ENCODE measurements at regions not wholly inside any gene's neighbourhood (a gene's known extent, or its start where the extent isn't known, plus 50 kb on each side); places are given as distances from the start of the nearest gene placed in this dataset.
"Not testable (repeated sequence)": the region's sequence is repeated elsewhere in the genome, so short reads cannot be mapped to it uniquely, and the experiment has no call there.

DNA sequence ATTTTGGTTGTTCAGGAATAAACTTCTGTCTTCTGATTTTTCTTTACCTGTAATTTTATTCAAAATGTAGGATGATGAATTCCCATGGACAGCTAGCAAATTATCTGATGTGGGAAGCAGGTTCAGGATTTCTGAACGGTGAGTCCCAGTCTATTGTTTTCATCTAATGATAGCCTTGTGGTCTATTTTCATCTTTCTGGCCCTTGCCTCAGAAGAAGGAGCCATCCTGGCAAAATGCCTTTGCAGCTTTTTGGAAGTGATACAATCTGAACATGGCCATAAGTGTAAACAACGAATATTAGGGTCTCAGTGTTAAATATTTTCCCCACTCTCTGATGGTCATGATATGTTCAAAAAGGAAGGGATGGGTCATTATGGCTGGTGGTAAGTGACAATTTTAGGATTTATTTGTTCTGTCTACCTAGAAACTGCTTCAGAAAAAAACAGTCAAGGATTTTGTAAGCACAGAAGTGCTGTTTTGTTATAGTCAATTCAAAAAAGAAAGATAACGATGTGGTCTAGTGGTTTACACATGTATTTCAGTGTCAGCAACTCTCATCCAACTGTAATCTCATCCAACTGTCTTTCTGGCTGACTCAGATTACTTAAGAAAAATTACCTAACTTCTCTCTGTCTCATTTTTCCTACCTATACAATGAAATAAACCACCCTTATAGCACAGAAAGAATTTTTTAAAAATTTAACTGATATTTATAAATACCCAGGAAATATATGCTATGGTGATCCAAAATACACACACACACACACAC, 272.6 kb upstream of the ERBB4 start:
- H3K9me3 ChIP-seq (ENCODE audit: low read depth, low read length) = no peaks in the 10 kb centered on the region
- no peak overlapping the region for H3K9ac ChIP-seq (ENCODE audit: insufficient read length)
- no peak overlapping the region for H3K4me3 ChIP-seq
- H3K27ac ChIP-seq = no peak overlapping the region
- DNase-seq (ENCODE audit: low read depth, low spot score) = no peak
- no peaks in the 10 kb centered on the region for H3K36me3 ChIP-seq (ENCODE audit: insufficient read depth, low read length)
- no peak for TF ChIP-seq FOXP2 (optimal IDR thresholded peaks at IDR 0.05; ENCODE audit: control extremely low read depth, extremely low read length, insufficient read depth)
- TF ChIP-seq EZH2 (IDR thresholded peaks at IDR 0.05) = no peak
- TF ChIP-seq POLR2AphosphoS5 (IDR thresholded peaks at IDR 0.05; ENCODE audit: borderline replicate concordance, low read depth, low read length) = no peak

GRCh38 chr2:212797484-212798205, 259.0 kb upstream of the ERBB4 start:
- DNase-seq (ENCODE audit: low read depth, low spot score) = no peak
- TF ChIP-seq EZH2 (IDR thresholded peaks at IDR 0.05) (no peak), FOXP2 (optimal IDR thresholded peaks at IDR 0.05; ENCODE audit: control extremely low read depth, extremely low read length, insufficient read depth) (no peak), POLR2AphosphoS5 (IDR thresholded peaks at IDR 0.05; ENCODE audit: borderline replicate concordance, low read depth, low read length) (no peak)
- Histone ChIP-seq H3K9me3 (ENCODE audit: low read depth, low read length) (no peaks in the 10 kb centered on the region), H3K27ac (no peak overlapping the region), H3K36me3 (ENCODE audit: insufficient read depth, low read length) (no peaks in the 10 kb centered on the region), H3K4me3 (no peak overlapping the region), H3K9ac (ENCODE audit: insufficient read length) (no peak overlapping the region)

GRCh38 chr2:212794471-212794870, 255.9 kb upstream of the ERBB4 start:
- no peaks in the 10 kb centered on the region for H3K36me3 ChIP-seq (ENCODE audit: insufficient read depth, low read length)
- H3K27ac ChIP-seq = no peak overlapping the region
- no peak overlapping the region for H3K9ac ChIP-seq (ENCODE audit: insufficient read length)
- H3K4me3 ChIP-seq = no peak overlapping the region
- DNase-seq (ENCODE audit: low read depth, low spot score) = no peak
- TF ChIP-seq EZH2 (IDR thresholded peaks at IDR 0.05) = no peak
- TF ChIP-seq POLR2AphosphoS5 (IDR thresholded peaks at IDR 0.05; ENCODE audit: borderline replicate concordance, low read depth, low read length) = no peak
- no peak for TF ChIP-seq FOXP2 (optimal IDR thresholded peaks at IDR 0.05; ENCODE audit: control extremely low read depth, extremely low read length, insufficient read depth)
- no peaks in the 10 kb centered on the region for H3K9me3 ChIP-seq (ENCODE audit: low read depth, low read length)

- DNase-seq (ENCODE audit: low read depth, low spot score) = no peak
- no peak for TF ChIP-seq FOXP2 (optimal IDR thresholded peaks at IDR 0.05; ENCODE audit: control extremely low read depth, extremely low read length, insufficient read depth)
- TF ChIP-seq EZH2 (IDR thresholded peaks at IDR 0.05) = no peak
- no peak for TF ChIP-seq POLR2AphosphoS5 (IDR thresholded peaks at IDR 0.05; ENCODE audit: borderline replicate concordance, low read depth, low read length)
These were observed 253.0 kb upstream of the ERBB4 start for GRCh38 chr2:212791569-212791968.

GRCh38 chr2:212786088-212786487, 247.5 kb upstream of the ERBB4 start:
- not testable (repeated sequence) for H3K9ac ChIP-seq (ENCODE audit: insufficient read length); H3K9me3 ChIP-seq (ENCODE audit: low read depth, low read length); DNase-seq (ENCODE audit: low read depth, low spot score); H3K4me3 ChIP-seq; H3K36me3 ChIP-seq (ENCODE audit: insufficient read depth, low read length); H3K27ac ChIP-seq

More at GRCh38 chr2:212791569-212791968, 253.0 kb upstream of the ERBB4 start:
- Histone ChIP-seq H3K27ac (no peak overlapping the region), H3K36me3 (ENCODE audit: insufficient read depth, low read length) (no peaks in the 10 kb centered on the region), H3K4me3 (no peak overlapping the region), H3K9ac (ENCODE audit: insufficient read length) (no peak overlapping the region), H3K9me3 (ENCODE audit: low read depth, low read length) (no peaks in the 10 kb centered on the region)

DNA sequence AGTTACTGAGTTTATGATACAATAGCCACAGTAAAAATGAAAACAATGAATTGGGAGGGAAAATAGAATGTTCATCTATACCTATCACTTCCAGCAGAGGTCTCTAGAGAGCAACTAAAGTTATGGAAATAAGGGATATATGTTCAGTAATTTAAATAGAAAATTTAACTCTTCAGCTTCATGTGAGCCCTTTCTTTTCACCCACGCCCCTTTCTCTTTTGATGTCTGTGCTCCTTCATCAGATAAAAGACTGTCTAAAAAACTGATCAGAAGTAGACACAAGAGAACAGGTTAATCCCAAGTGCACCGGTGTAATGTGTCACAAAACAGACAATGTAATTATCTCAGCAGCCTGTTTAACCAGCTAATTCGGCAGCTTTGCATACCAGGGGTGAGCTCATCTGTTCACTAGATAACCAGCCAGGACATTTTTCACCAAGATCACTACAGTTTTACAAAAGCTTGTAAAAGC, 238.5 kb upstream of the ERBB4 start:
- H3K36me3 ChIP-seq (ENCODE audit: insufficient read depth, low read length) = no peaks in the 10 kb centered on the region
- peak overlapping the region; percentile 39 for H3K4me3 ChIP-seq
- H3K9me3 ChIP-seq (ENCODE audit: low read depth, low read length) = no peaks in the 10 kb centered on the region
- H3K27ac ChIP-seq = peak overlapping the region; percentile 35; the same call in 1 of the 2 replicates
- TF ChIP-seq EZH2 (IDR thresholded peaks at IDR 0.05) (no peak), POLR2AphosphoS5 (IDR thresholded peaks at IDR 0.05; ENCODE audit: borderline replicate concordance, low read depth, low read length) (no peak), FOXP2 (optimal IDR thresholded peaks at IDR 0.05; ENCODE audit: control extremely low read depth, extremely low read length, insufficient read depth) (no peak)
- no peak for DNase-seq (ENCODE audit: low read depth, low spot score)
- peak overlapping the region; percentile 6 for H3K9ac ChIP-seq (ENCODE audit: insufficient read length)

GRCh38 chr2:212773808-212774339, 235.3 kb upstream of the ERBB4 start:
- TF ChIP-seq FOXP2 (optimal IDR thresholded peaks at IDR 0.05; ENCODE audit: control extremely low read depth, extremely low read length, insufficient read depth) (no peak), POLR2AphosphoS5 (IDR thresholded peaks at IDR 0.05; ENCODE audit: borderline replicate concordance, low read depth, low read length) (no peak)
- H3K4me3 ChIP-seq = no peak overlapping the region
- no peaks in the 10 kb centered on the region for H3K36me3 ChIP-seq (ENCODE audit: insufficient read depth, low read length)
- no peak for DNase-seq (ENCODE audit: low read depth, low spot score)
- no peak overlapping the region for H3K9ac ChIP-seq (ENCODE audit: insufficient read length)
- no peaks in the 10 kb centered on the region for H3K9me3 ChIP-seq (ENCODE audit: low read depth, low read length)
- no peak overlapping the region for H3K27ac ChIP-seq

GRCh38 chr2:212770240-212770639, 231.6 kb upstream of the ERBB4 start:
- Histone ChIP-seq H3K36me3 (ENCODE audit: insufficient read depth, low read length) (no peaks in the 10 kb centered on the region), H3K4me3 (no peak overlapping the region), H3K9ac (ENCODE audit: insufficient read length) (no peak overlapping the region), H3K9me3 (ENCODE audit: low read depth, low read length) (no peaks in the 10 kb centered on the region), H3K27ac (no peak overlapping the region)
- no peak for DNase-seq (ENCODE audit: low read depth, low spot score)
- TF ChIP-seq POLR2AphosphoS5 (IDR thresholded peaks at IDR 0.05; ENCODE audit: borderline replicate concordance, low read depth, low read length) (no peak), FOXP2 (optimal IDR thresholded peaks at IDR 0.05; ENCODE audit: control extremely low read depth, extremely low read length, insufficient read depth) (no peak)

Measured in SK-N-MC (cell line).